Common myeloid progenitor, CD34-positive (primary cell): ENCODE measurements at regions not wholly inside any gene's neighbourhood (a gene's known extent, or its start where the extent isn't known, plus 50 kb on each side); places are given as distances from the start of the nearest gene placed in this dataset.
"Not testable (repeated sequence)": the region's sequence is repeated elsewhere in the genome, so short reads cannot be mapped to it uniquely, and the experiment has no call there.

Experiments used
- CTCF ChIA-PET: fragments of 350-600 bp; sonication (Branson Sonifier 250); formaldehyde crosslinking; loops from one replicate; lab custom pipeline; 2021; ENCODE audit warnings: antibody characterized with exemption; lab: Charles Lee
- POLR2A ChIA-PET: fragments of 350-600 bp; sonication (Branson Sonifier 250); formaldehyde crosslinking; loops from one replicate; lab custom pipeline; 2021; ENCODE audit warnings: antibody characterized with exemption; lab: Charles Lee
- DNase-seq, 3 donors: peaks; one replicate each; pipeline versions ENCODE4 v3.0.0 to v3.0.0-alpha.2; 2013
- H3K27ac ChIP-seq, 2 experiments: 1 replicate in 1 of 2; 2 replicates in 1 of 2; pipeline ENCODE4 v1.7.0; 2013; ENCODE audit warnings: inconsistent platforms in 2 of 2, low read length in 2 of 2, mild to moderate bottlenecking in 2 of 2, low read depth in 1 of 2, moderate library complexity in 1 of 2; ENCODE audit not compliant: severe bottlenecking in 2 of 2, insufficient read depth in 1 of 2, poor library complexity in 1 of 2
- H3K27me3 ChIP-seq, 5 experiments: replicated peaks in 2 of 5; 1 replicate in 3 of 5; 2 replicates in 2 of 5; pipeline versions ENCODE4 v1.6.1 to v1.7.0; 2013; ENCODE audit warnings: low read length in 4 of 5, mild to moderate bottlenecking in 2 of 5, moderate library complexity in 2 of 5, inconsistent platforms in 1 of 5; ENCODE audit not compliant: insufficient read depth in 5 of 5, control insufficient read depth in 4 of 5
- H3K36me3 ChIP-seq, 4 experiments: 1 replicate in 2 of 4; 2 replicates in 2 of 4; pipeline versions ENCODE4 v1.6.1 to v1.7.0; 2013; ENCODE audit warnings: low read length in 3 of 4, control low read depth in 1 of 4, mild to moderate bottlenecking in 1 of 4; ENCODE audit not compliant: control insufficient read depth in 4 of 4, insufficient read depth in 4 of 4
- H3K4me1 ChIP-seq, 4 experiments: 1 replicate in 3 of 4; 2 replicates in 1 of 4; pipeline versions ENCODE4 v1.6.1 to v1.7.1; 2013; ENCODE audit warnings: low read length in 3 of 4, mild to moderate bottlenecking in 3 of 4, control low read depth in 1 of 4, inconsistent platforms in 1 of 4, moderate library complexity in 1 of 4; ENCODE audit not compliant: control insufficient read depth in 4 of 4, insufficient read depth in 4 of 4; ENCODE audit errors: control extremely low read depth in 1 of 4
- H3K4me3 ChIP-seq, 7 experiments: 1 replicate in 4 of 7; 2 replicates in 3 of 7; pipeline versions ENCODE4 v1.5.1 to v1.7.0; 2013; ENCODE audit warnings: mild to moderate bottlenecking in 7 of 7, low read length in 6 of 7, moderate library complexity in 6 of 7, inconsistent platforms in 2 of 7, low read depth in 2 of 7, control low read depth in 1 of 7; ENCODE audit not compliant: insufficient read depth in 4 of 7, control insufficient read depth in 1 of 7; ENCODE audit errors: extremely low read depth in 1 of 7
- H3K9me3 ChIP-seq, 5 experiments: 1 replicate in 4 of 5; 2 replicates in 1 of 5; pipeline versions ENCODE4 v1.6.1 to v1.7.1; 2013; ENCODE audit warnings: low read length in 4 of 5, mild to moderate bottlenecking in 2 of 5, inconsistent platforms in 1 of 5, low read depth in 1 of 5, moderate library complexity in 1 of 5; ENCODE audit not compliant: control insufficient read depth in 4 of 5, insufficient read depth in 2 of 5; ENCODE audit errors: control extremely low read depth in 1 of 5
- WGBS: methylation state at CpG from one replicate; pipeline ENCODE4 v1.1.5; 2013; ENCODE audit not compliant: insufficient coverage; 5-methylcytosine and 5-hydroxymethylcytosine counted together

DNA sequence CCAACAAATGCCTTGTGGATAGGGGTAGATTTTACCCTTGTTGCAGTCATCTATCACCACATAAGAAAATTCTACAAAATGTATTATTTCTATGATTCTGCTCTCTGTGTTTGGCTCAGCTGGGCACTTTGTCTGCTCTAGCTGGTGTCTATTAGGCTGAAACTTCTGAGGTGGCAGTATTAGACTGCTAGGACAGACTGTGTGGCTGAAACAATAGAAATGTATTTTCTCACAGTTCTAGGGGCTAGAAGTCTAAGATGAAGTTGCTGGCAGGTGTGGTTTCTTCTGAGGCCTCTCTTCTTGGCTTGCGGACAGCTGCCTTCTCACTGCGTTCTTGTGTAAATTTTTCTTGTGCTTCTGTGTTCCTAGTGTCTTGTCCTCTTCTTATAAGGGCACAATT is 1139.6 kb upstream of the LRRTM3 start:
- Histone ChIP-seq H3K4me3 (no peak overlapping the region), H3K4me1 (no peaks in the 10 kb centered on the region), H3K9me3 (no peaks in the 10 kb centered on the region), H3K27ac (no peak overlapping the region), H3K27me3 (no peaks in the 10 kb centered on the region), H3K36me3 (no peaks in the 10 kb centered on the region)
- 83% methylated on average over 2 of the region's 2 CpGs for WGBS
- CTCF ChIA-PET: no interaction called here
- POLR2A ChIA-PET: no interaction called here
- no peak for DNase-seq

DNA sequence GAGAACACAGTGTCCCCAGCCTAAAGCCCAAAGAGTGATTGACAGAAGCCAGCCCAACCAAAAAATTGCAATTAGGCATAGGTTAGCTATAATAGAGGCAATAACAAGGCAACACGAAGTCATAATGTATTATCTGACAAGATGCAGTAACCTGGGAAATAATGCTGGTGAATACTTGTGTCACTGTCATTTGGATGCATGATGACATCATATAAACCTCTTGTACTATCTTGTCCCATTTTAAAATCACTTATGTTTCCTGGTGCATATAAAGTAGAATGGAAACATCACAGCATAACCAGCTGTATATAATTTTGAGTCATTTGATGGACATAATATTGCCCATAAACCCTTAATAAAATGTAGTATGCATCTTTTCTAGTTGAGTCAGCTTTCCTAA is 1138.3 kb upstream of the LRRTM3 start:
- CTCF ChIA-PET: no interaction called here
- H3K4me3 ChIP-seq: no peak overlapping the region
- no peaks in the 10 kb centered on the region for H3K36me3 ChIP-seq
- H3K4me1 ChIP-seq: no peaks in the 10 kb centered on the region
- no peak overlapping the region for H3K27ac ChIP-seq
- no peak for DNase-seq
- no peaks in the 10 kb centered on the region for H3K27me3 ChIP-seq
- no CpG with 5 or more reads among the region's 1 CpG for WGBS
- POLR2A ChIA-PET: no interaction called here
- no peaks in the 10 kb centered on the region for H3K9me3 ChIP-seq

DNA sequence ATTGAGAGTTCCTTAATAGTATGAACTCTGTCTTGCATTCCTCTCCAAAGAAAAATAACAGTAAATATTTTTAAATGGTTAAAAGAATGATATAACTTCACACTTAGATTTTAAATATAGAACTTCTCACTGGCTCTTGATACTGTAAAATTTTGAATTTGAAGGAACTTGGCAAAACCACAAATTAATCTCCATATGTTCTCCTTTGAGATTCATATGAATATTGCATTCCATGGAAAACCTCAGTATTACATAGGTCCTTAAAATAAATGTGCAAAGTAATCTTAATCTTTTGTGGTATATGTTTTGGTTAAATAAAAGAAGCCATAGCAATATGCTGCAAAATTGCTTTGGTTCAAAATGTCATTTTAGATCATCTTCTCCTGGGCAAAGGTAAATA is 1137.6 kb upstream of the LRRTM3 start:
- no peaks in the 10 kb centered on the region for H3K36me3 ChIP-seq
- no peaks in the 10 kb centered on the region for H3K27me3 ChIP-seq
- H3K4me1 ChIP-seq: no peaks in the 10 kb centered on the region
- no peak overlapping the region for H3K4me3 ChIP-seq
- ChIA-PET CTCF (no interaction called here), POLR2A (no interaction called here)
- no peak for DNase-seq
- H3K9me3 ChIP-seq: no peaks in the 10 kb centered on the region
- H3K27ac ChIP-seq: no peak overlapping the region

DNA sequence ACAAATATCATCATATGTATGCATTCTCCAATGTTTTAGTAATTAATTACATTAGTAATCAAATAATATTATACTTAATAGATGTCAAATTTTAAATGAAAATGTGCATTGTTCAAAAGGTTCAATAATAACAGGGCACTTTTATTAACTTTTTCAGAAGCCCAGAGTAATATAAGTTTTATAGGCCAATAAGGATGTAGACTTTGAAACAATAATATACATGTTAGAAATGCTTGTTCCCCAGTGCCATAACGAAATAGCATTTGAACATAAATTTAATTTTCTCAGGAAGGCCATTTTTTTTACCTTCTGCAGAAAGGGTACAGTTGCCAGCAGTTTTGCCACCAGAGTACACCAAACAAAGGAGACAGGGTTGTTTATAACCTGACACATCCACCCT is 1133.9 kb upstream of the LRRTM3 start:
- DNase-seq: no peak
- ChIA-PET POLR2A (no interaction called here), CTCF (no interaction called here)
- H3K36me3 ChIP-seq: no peaks in the 10 kb centered on the region
- no peak overlapping the region for H3K4me3 ChIP-seq
- no peaks in the 10 kb centered on the region for H3K9me3 ChIP-seq
- WGBS: no CpG with 5 or more reads among the region's 1 CpG
- H3K27ac ChIP-seq: no peak overlapping the region
- H3K27me3 ChIP-seq: no peaks in the 10 kb centered on the region
- H3K4me1 ChIP-seq: peaks cover 0 to 9% (median 5%) of the 10 kb centered on the region in 4 experiments

DNA sequence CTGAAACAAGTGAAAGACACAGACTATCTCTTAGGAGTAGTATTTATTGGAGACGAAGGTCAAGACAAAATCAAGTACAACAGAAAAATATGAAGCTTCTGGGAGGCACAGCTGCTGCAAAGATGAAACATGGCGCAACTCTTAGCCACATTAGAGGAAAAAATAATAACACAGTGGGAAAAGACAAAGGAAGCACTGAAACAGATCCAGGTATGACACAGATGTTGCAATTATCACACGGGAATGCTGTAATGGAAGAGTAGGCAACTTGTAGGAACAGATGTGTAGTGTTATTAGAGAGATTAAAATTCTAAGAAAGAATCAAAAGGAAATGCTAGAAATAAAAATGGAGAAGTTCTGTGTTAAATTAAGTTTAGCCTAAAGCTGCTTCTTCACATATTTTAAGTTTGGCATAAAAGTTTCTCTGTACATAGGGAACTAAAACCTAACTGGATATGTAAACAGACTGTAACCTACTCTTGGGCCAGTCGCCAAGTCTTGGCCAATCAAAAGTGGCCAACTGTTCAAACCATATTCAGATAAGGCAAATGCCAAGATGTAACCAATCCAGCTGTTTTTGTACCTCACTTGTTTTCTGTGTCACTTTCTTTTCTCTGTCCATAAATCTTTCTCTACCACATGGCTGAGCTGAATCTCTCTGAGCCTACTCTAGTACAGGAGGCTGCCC is 1132.0 kb upstream of the LRRTM3 start:
- no peak overlapping the region for H3K4me3 ChIP-seq
- H3K36me3 ChIP-seq: no peaks in the 10 kb centered on the region
- ChIA-PET CTCF (no interaction called here), POLR2A (no interaction called here)
- H3K4me1 ChIP-seq: peaks cover 0 to 9% (median 5%) of the 10 kb centered on the region in 4 experiments
- no peaks in the 10 kb centered on the region for H3K27me3 ChIP-seq
- DNase-seq: peak in 1 of 3 donors; percentile 19
- no peaks in the 10 kb centered on the region for H3K9me3 ChIP-seq
- 72% methylated on average over 4 of the region's 4 CpGs for WGBS
- no peak overlapping the region for H3K27ac ChIP-seq

DNA sequence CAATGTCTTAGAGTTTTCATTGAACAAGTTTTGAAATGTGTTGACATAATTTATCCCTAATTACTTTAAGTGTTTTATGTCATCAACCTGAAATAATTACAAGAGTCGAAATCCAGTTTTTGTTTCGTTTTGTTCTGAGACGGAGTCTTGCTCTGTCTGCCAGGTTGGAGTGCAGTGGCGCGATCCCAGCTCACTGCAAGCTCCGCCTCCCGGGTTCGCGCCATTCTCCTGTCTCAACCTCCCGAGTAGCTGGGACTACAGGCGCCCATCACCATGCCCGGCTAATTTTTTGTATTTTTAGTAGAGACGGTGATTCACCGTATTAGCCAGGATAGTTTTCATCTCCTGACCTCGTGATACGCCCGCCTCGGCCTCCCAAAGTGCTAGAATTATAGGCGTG is 1131.0 kb upstream of the LRRTM3 start:
- H3K4me1 ChIP-seq, POLR2A ChIA-PET, H3K27me3 ChIP-seq, CTCF ChIA-PET, DNase-seq, H3K27ac ChIP-seq, H3K36me3 ChIP-seq, H3K9me3 ChIP-seq, H3K4me3 ChIP-seq: not testable (repeated sequence)
- WGBS: over 99% methylated on average over 10 of the region's 19 CpGs

DNA sequence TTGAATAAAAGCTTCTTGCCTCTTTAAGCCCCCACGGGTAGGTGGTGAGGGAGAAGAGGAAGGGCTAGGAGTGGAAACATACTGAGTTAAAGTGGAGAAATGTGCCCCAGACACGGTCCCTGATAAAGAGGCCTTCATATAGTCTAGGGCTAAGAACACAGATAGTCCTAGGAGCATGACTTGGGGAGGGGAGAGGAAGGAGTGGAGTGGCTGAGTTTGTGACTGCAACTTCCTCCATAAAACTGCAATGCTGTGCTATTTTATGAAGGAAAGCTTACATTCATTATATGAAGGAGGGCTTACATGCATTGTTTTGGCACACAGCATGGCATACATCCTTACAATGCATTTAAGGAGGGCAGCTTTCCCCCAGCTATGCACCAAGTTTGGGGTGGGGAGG is 1129.4 kb upstream of the LRRTM3 start:
- Histone ChIP-seq H3K9me3 (no peaks in the 10 kb centered on the region), H3K27ac (no peak overlapping the region), H3K4me3 (no peak overlapping the region), H3K36me3 (no peaks in the 10 kb centered on the region), H3K4me1 (peaks cover 0 to 9% (median 5%) of the 10 kb centered on the region in 4 experiments), H3K27me3 (no peaks in the 10 kb centered on the region)
- no peak for DNase-seq
- 29% methylated on average over 2 of the region's 2 CpGs for WGBS
- CTCF ChIA-PET: no interaction called here
- POLR2A ChIA-PET: no interaction called here
